Cardiac fibroblast (primary cell): ENCODE measurements at regions not wholly inside any gene's neighbourhood (a gene's known extent, or its start where the extent isn't known, plus 50 kb on each side); places are given as distances from the start of the nearest gene placed in this dataset.

ENCODE experiments used
- DNase-seq, 2 donors: peaks; one replicate each; pipeline versions ENCODE4 v3.0.0 to v3.0.0-alpha.2; 2010; ENCODE audit warnings: low read depth in 2 of 2
- H3K4me3 ChIP-seq, 2 donors: replicated peaks in 1 of 2; 1 replicate in 1 of 2; 2 replicates in 1 of 2; pipeline ENCODE4 v1.5.1; 2011; ENCODE audit warnings: low read depth in 2 of 2, low read length in 2 of 2, mild to moderate bottlenecking in 2 of 2, moderate library complexity in 1 of 2
- CTCF ChIP-seq: IDR thresholded peaks from one replicate; pipeline ENCODE4 v1.5.1; 2011; ENCODE audit warnings: low read depth, mild to moderate bottlenecking, low read length, inconsistent platforms

- TF ChIP-seq CTCF: no peak
- no peak overlapping the region for H3K4me3 ChIP-seq
- DNase-seq: no peak
Observed at GRCh38 chr11:134662629-134663360, 250.8 kb upstream of the B3GAT1 start.

GRCh38 chr11:134661660-134662059 lies 249.6 kb upstream of the B3GAT1 start:
- H3K4me3 ChIP-seq: no peak overlapping the region
- no peak for DNase-seq
- TF ChIP-seq CTCF: no peak

- DNase-seq: no peak
- H3K4me3 ChIP-seq: no peak overlapping the region
- no peak for TF ChIP-seq CTCF
Observed at GRCh38 chr11:134660416-134660815, 248.4 kb upstream of the B3GAT1 start.

DNA sequence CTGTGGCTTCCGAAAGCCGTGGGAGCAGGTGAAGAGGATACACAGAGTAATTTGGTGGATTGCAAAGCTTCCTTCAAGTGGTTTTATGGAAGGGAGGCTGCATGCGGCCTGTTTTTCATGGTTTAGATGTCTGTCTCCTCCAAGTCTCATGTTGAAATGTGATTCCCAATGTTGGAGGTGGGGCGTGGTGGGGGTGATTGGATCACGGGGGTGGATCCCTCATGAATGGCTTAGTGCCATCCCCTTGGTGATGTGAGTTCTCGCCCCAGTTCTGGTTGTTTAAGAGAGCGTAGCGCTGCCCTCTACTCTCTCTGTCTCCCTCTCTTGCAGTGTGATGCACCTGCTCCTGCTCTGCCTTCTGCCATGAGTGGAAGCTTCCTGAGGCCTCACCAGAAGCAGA lies 247.8 kb upstream of the B3GAT1 start:
- TF ChIP-seq CTCF: no peak
- DNase-seq: no peak

DNA sequence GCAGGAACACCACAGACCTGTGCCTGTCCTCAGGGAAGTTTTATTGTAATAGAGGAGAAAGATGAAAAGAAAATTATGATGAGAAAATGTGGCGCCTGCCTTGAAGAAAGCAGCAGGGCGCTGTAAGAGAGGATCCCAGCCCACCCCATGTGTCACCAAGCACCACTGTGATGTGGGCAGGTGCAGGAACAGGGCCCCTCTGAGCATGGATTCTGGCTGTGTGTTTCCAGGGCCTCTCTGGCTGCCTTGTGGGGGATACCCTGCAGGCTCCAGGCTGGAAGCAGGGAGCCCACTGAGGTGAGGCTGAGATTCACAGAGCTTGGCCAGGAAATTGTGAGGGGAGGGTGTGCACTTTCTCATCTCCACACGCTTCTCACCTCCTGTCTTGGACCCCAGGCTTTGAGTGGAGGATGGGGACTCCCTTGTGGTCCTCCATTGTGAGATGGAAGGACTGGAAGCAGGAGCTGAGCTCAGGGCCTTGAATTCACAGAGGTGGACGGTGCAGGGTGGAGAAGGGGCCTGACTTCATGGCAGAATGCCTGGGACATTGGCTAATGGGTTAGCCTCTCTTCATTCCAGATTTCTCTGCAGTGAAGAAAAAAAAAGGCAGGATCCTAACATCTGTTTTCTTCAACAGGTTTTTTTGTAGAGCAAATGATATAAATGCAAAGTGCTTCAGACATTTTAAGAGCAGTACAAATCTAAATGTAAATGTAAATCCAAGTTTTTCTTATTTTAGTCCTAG lies 246.6 kb upstream of the B3GAT1 start:
- no peak overlapping the region for H3K4me3 ChIP-seq
- DNase-seq: no peak
- TF ChIP-seq CTCF: no peak

More for the DNA sequence above, 247.8 kb upstream of the B3GAT1 start:
- H3K4me3 ChIP-seq: no peak overlapping the region

DNA sequence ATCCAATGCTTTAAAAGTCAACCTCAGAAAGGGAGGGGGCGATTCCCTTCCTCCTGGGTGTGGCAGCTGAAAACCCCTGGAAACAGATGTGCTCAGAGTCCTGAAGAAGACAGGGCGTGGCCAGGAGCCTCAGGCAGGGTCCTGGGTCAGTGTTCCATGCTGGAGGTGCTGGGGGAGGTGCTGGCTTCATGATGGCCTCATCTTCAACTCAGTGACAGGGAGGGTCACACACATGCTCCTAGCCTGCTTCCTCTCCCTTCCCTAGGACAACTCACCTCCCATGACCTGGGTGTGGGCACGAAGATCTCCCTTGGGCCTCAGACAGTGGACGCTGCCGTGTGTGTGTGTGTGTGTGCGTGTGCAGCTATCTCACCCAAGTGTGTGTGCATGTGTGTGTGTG lies 245.6 kb upstream of the B3GAT1 start:
- H3K4me3 ChIP-seq: no peak overlapping the region
- DNase-seq: no peak
- no peak for TF ChIP-seq CTCF
